Neural progenitor cell (in vitro differentiated cells): ENCODE measurements at regions not wholly inside any gene's neighbourhood (a gene's known extent, or its start where the extent isn't known, plus 50 kb on each side); places are given as distances from the start of the nearest gene placed in this dataset.

ENCODE experiments used
- DNase-seq: peaks from one replicate; pipeline ENCODE4 v3.0.0-alpha.2; 2016; ENCODE audit warnings: low spot score
- H2AFZ ChIP-seq: fragments of 200-600 bp; sonication (generic); replicated peaks from 2 replicates; pipeline ENCODE4 v1.6.1; 2016; ENCODE audit warnings: antibody characterized with exemption
- H3F3A ChIP-seq: fragments of 200-600 bp; sonication (generic); 2 replicates; pipeline ENCODE4 v1.6.1; 2016; ENCODE audit warnings: antibody characterized with exemption, low read depth
- H3K27ac ChIP-seq: fragments of 200-600 bp; sonication (generic); 2 replicates; pipeline ENCODE4 v1.5.1; 2016; ENCODE audit warnings: mild to moderate bottlenecking
- H3K27me3 ChIP-seq: fragments of 200-600 bp; sonication (generic); 2 replicates; pipeline ENCODE4 v1.6.1; 2016; ENCODE audit warnings: mild to moderate bottlenecking, moderate library complexity
- H3K36me3 ChIP-seq: fragments of 200-600 bp; sonication (generic); 2 replicates; pipeline ENCODE4 v1.5.1; 2016
- H3K4me1 ChIP-seq: fragments of 200-600 bp; sonication (generic); 2 replicates; pipeline ENCODE4 v1.6.1; 2016; ENCODE audit warnings: mixed run types
- H3K4me2 ChIP-seq: fragments of 200-600 bp; sonication (generic); 2 replicates; pipeline ENCODE4 v1.6.1; 2016
- H3K4me3 ChIP-seq: fragments of 200-600 bp; sonication (generic); 2 replicates; pipeline ENCODE4 v1.5.1; 2016
- H3K79me2 ChIP-seq: fragments of 200-600 bp; sonication (generic); 2 replicates; pipeline ENCODE4 v1.6.1; 2016; ENCODE audit warnings: low read depth
- H3K9ac ChIP-seq: fragments of 200-600 bp; sonication (generic); 2 replicates; pipeline ENCODE4 v1.6.1; 2016
- H3K9me3 ChIP-seq: fragments of 200-600 bp; sonication (generic); 2 replicates; pipeline ENCODE4 v1.5.1; 2016; ENCODE audit warnings: low read depth
- H4K20me1 ChIP-seq: fragments of 200-600 bp; sonication (generic); 2 replicates; pipeline ENCODE4 v1.6.1; 2016; ENCODE audit warnings: low read depth
- H3K27ac Mint-ChIP-seq: 3 replicates; pipeline ENCODE4 v1.8.0; 2021; ENCODE audit warnings: mixed read lengths
- H3K27me3 Mint-ChIP-seq: 2 replicates; pipeline ENCODE4 v1.8.0; 2022; ENCODE audit warnings: low read depth, mild to moderate bottlenecking, inconsistent platforms, moderate library complexity, mixed read lengths; ENCODE audit not compliant: insufficient read depth
- H3K36me3 Mint-ChIP-seq: 3 replicates; pipeline ENCODE4 v1.8.0; 2021; ENCODE audit warnings: mixed read lengths
- H3K4me1 Mint-ChIP-seq: 3 replicates; pipeline ENCODE4 v1.8.0; 2021; ENCODE audit warnings: mixed read lengths
- H3K4me3 Mint-ChIP-seq: 3 replicates; pipeline ENCODE4 v1.8.0; 2021; ENCODE audit warnings: mild to moderate bottlenecking, moderate library complexity, mixed read lengths
- H3K9me3 Mint-ChIP-seq: 3 replicates; pipeline ENCODE4 v1.8.0; 2020; ENCODE audit warnings: mixed read lengths
- EZH2 ChIP-seq: fragments of 200-600 bp; sonication (generic); IDR thresholded peaks from 2 replicates; pipeline ENCODE4 v1.6.1; 2017; ENCODE audit warnings: antibody characterized with exemption, mild to moderate bottlenecking, moderate library complexity
- EZH2phosphoT487 ChIP-seq: fragments of 200-600 bp; sonication (generic); IDR thresholded peaks from 2 replicates; pipeline ENCODE4 v1.6.1; 2017; ENCODE audit warnings: antibody characterized with exemption
- TF ChIP-seq, protein P1 (sequence below): fragments of 200-600 bp; sonication (generic); IDR thresholded peaks from 2 replicates; pipeline ENCODE4 v1.5.1; 2017; ENCODE audit warnings: antibody characterized with exemption, mild to moderate bottlenecking

DNA sequence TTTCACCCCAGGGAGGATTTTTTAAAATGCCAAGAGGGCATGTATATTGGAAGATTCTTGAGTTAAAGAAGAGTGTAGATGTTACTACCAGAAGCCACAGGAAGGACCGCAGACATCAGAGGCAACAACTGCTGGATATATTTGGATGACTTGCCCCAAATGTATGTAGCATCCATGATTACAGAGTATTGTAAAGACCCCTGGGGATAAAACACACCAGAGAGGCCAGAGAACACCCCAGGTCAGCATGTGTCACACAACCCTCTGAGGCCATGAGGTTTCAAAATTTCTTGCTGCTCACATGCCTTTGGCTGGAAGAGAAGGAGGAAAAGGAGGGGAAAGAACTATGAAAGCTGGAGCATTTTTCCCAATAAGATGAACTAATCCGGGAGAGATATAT is 108.0 kb upstream of the LSM8 start:
- H3K9me3 Mint-ChIP-seq: no peaks in the 10 kb centered on the region
- H3K4me3 ChIP-seq: no peak overlapping the region
- no peak overlapping the region for H3K9ac ChIP-seq
- DNase-seq: no peak
- no peaks in the 10 kb centered on the region for H4K20me1 ChIP-seq
- no peak overlapping the region for H3K4me3 Mint-ChIP-seq
- H3K4me1 ChIP-seq: no peaks in the 10 kb centered on the region
- no peaks in the 10 kb centered on the region for H3K4me1 Mint-ChIP-seq
- TF ChIP-seq, protein P1, sequence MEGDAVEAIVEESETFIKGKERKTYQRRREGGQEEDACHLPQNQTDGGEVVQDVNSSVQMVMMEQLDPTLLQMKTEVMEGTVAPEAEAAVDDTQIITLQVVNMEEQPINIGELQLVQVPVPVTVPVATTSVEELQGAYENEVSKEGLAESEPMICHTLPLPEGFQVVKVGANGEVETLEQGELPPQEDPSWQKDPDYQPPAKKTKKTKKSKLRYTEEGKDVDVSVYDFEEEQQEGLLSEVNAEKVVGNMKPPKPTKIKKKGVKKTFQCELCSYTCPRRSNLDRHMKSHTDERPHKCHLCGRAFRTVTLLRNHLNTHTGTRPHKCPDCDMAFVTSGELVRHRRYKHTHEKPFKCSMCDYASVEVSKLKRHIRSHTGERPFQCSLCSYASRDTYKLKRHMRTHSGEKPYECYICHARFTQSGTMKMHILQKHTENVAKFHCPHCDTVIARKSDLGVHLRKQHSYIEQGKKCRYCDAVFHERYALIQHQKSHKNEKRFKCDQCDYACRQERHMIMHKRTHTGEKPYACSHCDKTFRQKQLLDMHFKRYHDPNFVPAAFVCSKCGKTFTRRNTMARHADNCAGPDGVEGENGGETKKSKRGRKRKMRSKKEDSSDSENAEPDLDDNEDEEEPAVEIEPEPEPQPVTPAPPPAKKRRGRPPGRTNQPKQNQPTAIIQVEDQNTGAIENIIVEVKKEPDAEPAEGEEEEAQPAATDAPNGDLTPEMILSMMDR: no peak
- H3K36me3 ChIP-seq: no peaks in the 10 kb centered on the region
- H3K9me3 ChIP-seq: no peaks in the 10 kb centered on the region
- no peak overlapping the region for H3K27ac ChIP-seq
- H3K36me3 Mint-ChIP-seq: no peaks in the 10 kb centered on the region
- H2AFZ ChIP-seq: no peak overlapping the region
- H3F3A ChIP-seq: no peaks in the 10 kb centered on the region
- H3K27ac Mint-ChIP-seq: no peak overlapping the region
- H3K27me3 ChIP-seq: no peaks in the 10 kb centered on the region
- H3K4me2 ChIP-seq: no peak overlapping the region
- no peaks in the 10 kb centered on the region for H3K79me2 ChIP-seq
- H3K27me3 Mint-ChIP-seq: no peaks in the 10 kb centered on the region

GRCh38 chr7:118076564-118076963 is 107.4 kb upstream of the LSM8 start:
- no peaks in the 10 kb centered on the region for H3K36me3 Mint-ChIP-seq
- no peaks in the 10 kb centered on the region for H3K36me3 ChIP-seq
- H3K27ac ChIP-seq: no peak overlapping the region
- H3K27me3 ChIP-seq: no peaks in the 10 kb centered on the region
- no peaks in the 10 kb centered on the region for H3F3A ChIP-seq
- no peaks in the 10 kb centered on the region for H3K9me3 ChIP-seq
- no peak overlapping the region for H3K9ac ChIP-seq
- no peak overlapping the region for H3K4me3 ChIP-seq
- H3K4me2 ChIP-seq: no peak overlapping the region
- no peak for DNase-seq
- no peaks in the 10 kb centered on the region for H3K27me3 Mint-ChIP-seq
- no peak overlapping the region for H3K4me3 Mint-ChIP-seq
- H2AFZ ChIP-seq: no peak overlapping the region
- no peaks in the 10 kb centered on the region for H3K4me1 ChIP-seq
- H3K9me3 Mint-ChIP-seq: no peaks in the 10 kb centered on the region
- TF ChIP-seq EZH2 (no peak), EZH2phosphoT487 (no peak)
- TF ChIP-seq, protein P1: no peak
- no peaks in the 10 kb centered on the region for H4K20me1 ChIP-seq
- no peaks in the 10 kb centered on the region for H3K79me2 ChIP-seq
- no peaks in the 10 kb centered on the region for H3K4me1 Mint-ChIP-seq
- H3K27ac Mint-ChIP-seq: no peak overlapping the region

DNA sequence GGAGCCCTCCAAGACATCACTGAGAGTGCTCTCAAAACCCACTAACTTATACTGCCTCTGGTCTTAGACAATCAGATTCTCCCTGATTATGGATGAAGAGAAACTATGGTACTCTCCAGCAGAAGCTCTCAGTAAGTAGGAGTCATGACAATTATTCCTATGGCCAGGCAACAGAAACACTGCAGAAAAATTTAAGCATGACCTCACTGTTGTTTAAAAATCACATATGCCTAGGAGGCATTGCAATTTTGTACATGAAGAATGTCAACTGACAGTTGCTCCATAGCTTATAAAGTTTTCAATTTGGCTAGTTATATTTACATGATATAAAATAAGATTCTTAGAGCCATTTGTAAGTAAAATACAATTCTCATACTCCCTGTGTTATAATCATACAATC is 105.9 kb upstream of the LSM8 start:
- Histone ChIP-seq H3K79me2 (no peaks in the 10 kb centered on the region), H3K9me3 (no peaks in the 10 kb centered on the region), H3K27me3 (no peaks in the 10 kb centered on the region), H3K27ac (no peak overlapping the region), H4K20me1 (no peaks in the 10 kb centered on the region), H2AFZ (no peak overlapping the region), H3K4me3 (no peak overlapping the region), H3K9ac (no peak overlapping the region), H3F3A (no peaks in the 10 kb centered on the region), H3K4me1 (no peaks in the 10 kb centered on the region), H3K36me3 (no peaks in the 10 kb centered on the region), H3K4me2 (no peak overlapping the region)
- H3K9me3 Mint-ChIP-seq: no peaks in the 10 kb centered on the region
- H3K4me3 Mint-ChIP-seq: no peak overlapping the region
- H3K27me3 Mint-ChIP-seq: no peaks in the 10 kb centered on the region
- H3K27ac Mint-ChIP-seq: no peak overlapping the region
- H3K36me3 Mint-ChIP-seq: no peaks in the 10 kb centered on the region
- TF ChIP-seq EZH2phosphoT487: no peak
- TF ChIP-seq, protein P1: no peak
- TF ChIP-seq EZH2: no peak
- no peak for DNase-seq
- H3K4me1 Mint-ChIP-seq: no peaks in the 10 kb centered on the region

GRCh38 chr7:118079369-118079768 is 104.6 kb upstream of the LSM8 start:
- no peaks in the 10 kb centered on the region for H3K4me1 Mint-ChIP-seq

More at GRCh38 chr7:118079369-118079768, 104.6 kb upstream of the LSM8 start:
- Histone ChIP-seq H3F3A (no peaks in the 10 kb centered on the region), H3K27me3 (no peaks in the 10 kb centered on the region), H3K4me1 (no peaks in the 10 kb centered on the region), H3K4me2 (no peak overlapping the region), H3K4me3 (no peak overlapping the region), H4K20me1 (no peaks in the 10 kb centered on the region), H3K9ac (no peak overlapping the region), H3K36me3 (no peaks in the 10 kb centered on the region), H2AFZ (no peak overlapping the region), H3K79me2 (no peaks in the 10 kb centered on the region), H3K9me3 (no peaks in the 10 kb centered on the region), H3K27ac (no peak overlapping the region)
- Mint-ChIP-seq H3K4me3 (no peak overlapping the region), H3K27ac (no peak overlapping the region), H3K27me3 (no peaks in the 10 kb centered on the region), H3K36me3 (no peaks in the 10 kb centered on the region), H3K9me3 (no peaks in the 10 kb centered on the region)
- TF ChIP-seq, protein P1: no peak
- no peak for TF ChIP-seq EZH2phosphoT487
- no peak for TF ChIP-seq EZH2
- no peak for DNase-seq
